HK-2 (cell line): ENCODE measurements at regions not wholly inside any gene's neighbourhood (a gene's known extent, or its start where the extent isn't known, plus 50 kb on each side); places are given as distances from the start of the nearest gene placed in this dataset.

Experiments used
- DNase-seq: peaks from one replicate; pipeline ENCODE4 v3.0.0-alpha.2; 2018; ENCODE audit not compliant: unreplicated experiment

GRCh38 chr16:55221836-55222235 lies 102.2 kb upstream of the IRX6 start:
- DNase-seq, result no peak

- no peak for DNase-seq
Observed at GRCh38 chr16:55222486-55222885, 101.5 kb upstream of the IRX6 start.

DNA sequence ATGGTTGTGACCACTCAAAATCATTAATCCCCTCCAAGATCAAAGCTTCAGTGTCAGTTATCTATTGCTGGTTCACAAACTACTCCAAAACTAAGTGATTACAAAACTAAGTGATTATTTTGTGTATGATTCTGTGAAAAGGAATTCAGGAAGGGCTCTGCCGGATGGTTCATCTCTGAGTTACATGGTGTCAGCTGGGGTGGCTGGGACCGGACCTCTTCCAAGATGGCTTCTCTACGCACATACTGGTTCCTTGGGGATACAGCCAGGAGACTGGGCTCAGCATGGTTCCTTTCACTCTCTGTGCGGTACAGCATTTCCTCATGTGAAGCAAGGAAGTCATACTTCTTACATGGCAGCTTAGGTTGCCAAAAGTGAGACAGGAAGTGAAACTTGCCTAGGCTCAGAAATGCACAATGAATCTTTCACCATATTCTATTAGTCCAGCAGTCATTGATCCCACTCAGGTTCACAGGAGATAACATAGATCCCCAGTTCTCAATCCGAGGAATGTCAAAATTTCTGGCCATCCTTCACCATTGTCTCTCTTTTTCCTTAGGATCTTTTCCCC lies 97.9 kb upstream of the IRX6 start:
- DNase-seq, result no peak

DNA sequence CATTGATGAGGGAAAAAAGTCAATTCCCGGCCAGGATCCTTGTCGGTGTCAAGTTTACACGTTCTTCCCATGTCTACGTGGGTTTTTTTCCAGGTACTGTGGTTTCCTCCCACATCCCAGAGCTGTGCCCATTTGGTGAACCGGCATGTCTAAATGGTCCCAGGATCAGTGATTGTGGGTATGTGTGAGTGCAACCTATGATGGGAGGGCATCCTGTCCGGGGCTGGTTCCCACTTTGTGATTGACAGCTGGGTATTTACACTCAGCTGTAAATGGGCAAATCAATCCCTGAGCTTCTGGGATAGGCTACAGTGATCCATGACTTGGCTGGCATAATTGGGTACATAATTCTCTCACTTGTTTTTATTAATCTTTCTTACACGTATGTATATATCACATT lies 91.2 kb upstream of the IRX6 start:
- DNase-seq, result no peak

DNA sequence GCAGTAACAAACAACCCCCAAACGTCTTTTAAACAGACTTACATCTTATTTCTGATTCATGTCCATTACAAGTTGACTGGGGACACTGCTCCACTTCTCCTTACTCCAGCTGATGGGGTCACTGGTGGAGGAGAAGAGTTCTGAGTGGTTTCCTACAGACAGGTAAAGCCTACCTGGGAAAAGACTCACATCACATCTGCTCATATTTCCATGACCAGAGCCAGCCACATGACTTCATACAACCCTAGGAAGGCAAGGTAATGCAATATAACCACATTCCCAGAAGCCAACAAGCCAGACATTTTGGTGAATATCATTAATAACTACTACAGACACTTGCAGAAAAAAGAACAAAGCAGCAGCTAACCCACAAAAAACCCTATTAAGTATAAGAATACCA lies 90.5 kb upstream of the IRX6 start:
- DNase-seq, result no peak

DNA sequence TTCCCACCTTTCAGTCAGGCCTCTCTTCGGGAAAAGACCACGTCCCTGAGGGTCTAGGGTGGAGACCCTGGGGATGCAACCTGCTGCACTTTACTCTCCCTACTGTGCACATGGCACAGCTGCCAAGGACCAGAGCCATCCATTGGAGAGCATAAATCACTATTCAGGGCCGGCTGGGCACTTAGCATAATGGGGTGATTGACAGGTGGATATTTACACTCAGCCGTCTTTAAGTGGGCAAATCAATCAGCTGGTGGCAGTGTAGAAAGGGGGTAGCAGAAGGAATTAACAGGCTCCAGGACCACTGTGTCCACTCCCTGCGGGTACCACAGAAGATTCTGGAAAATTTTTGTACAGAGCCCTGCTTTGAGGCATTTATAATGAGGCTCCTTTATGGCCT lies 87.3 kb upstream of the IRX6 start:
- no peak for DNase-seq

- no peak for DNase-seq
Observed at GRCh38 chr16:55239723-55240122, 84.3 kb upstream of the IRX6 start.

- no peak for DNase-seq
Observed at GRCh38 chr16:55240888-55241287, 83.1 kb upstream of the IRX6 start.

DNA sequence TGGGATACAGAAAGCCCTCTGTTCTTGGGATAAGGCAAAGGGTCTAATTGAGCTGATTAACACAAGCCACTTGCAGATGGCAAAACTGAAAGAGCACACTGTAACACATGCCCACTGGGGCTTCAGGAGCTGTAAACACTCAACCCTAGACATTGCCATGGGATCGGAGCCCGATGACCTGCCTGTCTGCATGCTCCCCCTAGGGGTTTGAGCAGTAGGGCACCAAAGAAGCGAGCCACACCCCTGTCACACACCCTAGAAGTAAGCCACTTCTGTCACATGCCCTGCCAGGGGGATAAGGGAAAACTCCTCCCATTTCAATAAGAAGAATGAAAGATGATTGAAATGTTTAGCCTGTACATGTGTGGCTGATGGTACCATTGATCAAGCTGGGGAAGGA lies 81.3 kb upstream of the IRX6 start:
- DNase-seq, result no peak

GRCh38 chr16:55248058-55248457 lies 75.9 kb upstream of the IRX6 start:
- DNase-seq, result no peak

- DNase-seq, result no peak
Observed at GRCh38 chr16:55248494-55248893, 75.5 kb upstream of the IRX6 start.

DNA sequence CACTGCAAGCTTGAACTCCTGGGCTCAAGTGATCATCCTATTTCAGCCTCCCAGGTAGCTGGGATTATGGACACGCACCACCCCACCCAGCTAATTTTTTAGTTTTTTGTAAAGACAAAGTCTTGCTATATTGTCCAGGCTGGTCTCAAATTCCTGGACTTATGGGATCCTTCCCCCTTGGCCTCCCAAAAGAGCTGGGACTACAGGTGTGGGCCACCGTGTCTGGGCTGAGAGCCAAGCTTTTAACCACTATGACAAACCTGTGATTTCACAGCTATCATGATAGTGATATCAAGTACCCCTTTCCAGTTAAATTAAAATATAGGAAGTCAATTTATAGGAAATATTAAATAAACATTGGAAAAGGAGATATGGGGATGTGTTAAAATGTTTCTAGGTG lies 74.6 kb upstream of the IRX6 start:
- no peak for DNase-seq

GRCh38 chr16:55249936-55250335 lies 74.1 kb upstream of the IRX6 start:
- no peak for DNase-seq

DNA sequence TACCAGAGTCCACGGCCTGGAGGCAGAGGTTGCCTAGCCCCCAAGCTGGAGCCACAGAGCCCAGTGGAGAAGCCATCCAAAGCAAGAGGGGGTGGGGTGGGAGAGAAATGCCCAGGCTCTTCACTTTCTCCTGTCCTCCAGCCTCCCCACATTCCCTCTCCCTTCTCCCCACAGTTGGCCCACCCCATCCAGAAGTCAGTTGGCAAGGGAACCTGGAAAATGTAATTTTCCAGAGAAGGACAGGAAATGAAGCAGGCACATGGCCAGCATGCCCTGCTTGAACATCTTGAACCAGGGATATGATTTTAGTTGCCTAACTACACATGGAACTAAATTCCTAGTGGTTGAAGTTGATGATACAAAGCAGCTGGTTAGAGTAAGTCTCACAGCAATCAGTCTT lies 73.3 kb upstream of the IRX6 start:
- no peak for DNase-seq

DNA sequence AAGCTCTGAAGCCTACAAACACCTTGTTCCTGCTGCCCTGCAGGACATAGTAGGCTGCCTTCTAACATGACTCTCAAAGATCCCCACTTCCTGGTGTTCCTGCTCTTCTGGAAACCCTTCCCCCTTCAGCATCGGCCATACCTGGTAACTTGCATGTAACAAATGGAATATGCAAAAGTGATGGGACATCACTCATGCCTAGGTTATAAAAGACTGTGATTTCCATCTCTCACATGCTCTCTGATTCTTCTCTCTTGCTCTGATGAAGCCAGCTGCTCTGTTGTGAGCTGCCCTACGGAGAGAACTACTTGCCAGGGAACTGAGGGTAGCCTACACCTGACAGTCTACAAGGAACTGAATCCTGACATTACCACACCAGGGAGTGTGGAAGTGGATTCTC lies 72.9 kb upstream of the IRX6 start:
- no peak for DNase-seq

GRCh38 chr16:55252577-55252976 lies 71.4 kb upstream of the IRX6 start:
- no peak for DNase-seq

- DNase-seq, result no peak
Observed at GRCh38 chr16:55253987-55254386, 70.0 kb upstream of the IRX6 start.

DNA sequence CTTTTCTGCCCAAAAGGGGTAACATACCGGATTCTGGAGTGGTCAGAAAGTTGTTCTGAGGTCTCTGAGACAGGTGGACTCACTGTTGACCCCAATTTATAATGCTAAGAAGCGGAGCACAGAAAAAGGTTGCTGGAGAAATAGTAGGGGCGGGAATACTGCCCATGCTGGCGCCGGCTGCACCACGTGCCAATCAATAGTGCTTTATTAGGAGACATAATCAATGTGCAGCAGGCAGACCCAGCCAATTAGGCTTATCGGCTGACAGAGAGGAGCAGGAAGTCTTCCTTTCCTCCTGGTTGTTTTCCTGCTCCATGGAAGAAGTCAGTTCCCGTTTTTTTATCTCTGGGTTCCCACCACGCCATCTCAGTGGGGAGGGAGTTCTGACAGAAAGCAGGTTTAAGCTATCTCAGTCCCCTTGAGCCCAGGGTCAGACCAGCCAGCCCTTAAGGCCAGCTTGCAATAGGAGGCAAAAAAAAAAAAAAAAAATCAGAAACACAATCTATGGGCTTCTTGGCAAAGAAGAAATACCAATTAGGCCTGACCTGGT lies 68.2 kb upstream of the IRX6 start:
- DNase-seq, result no peak

DNA sequence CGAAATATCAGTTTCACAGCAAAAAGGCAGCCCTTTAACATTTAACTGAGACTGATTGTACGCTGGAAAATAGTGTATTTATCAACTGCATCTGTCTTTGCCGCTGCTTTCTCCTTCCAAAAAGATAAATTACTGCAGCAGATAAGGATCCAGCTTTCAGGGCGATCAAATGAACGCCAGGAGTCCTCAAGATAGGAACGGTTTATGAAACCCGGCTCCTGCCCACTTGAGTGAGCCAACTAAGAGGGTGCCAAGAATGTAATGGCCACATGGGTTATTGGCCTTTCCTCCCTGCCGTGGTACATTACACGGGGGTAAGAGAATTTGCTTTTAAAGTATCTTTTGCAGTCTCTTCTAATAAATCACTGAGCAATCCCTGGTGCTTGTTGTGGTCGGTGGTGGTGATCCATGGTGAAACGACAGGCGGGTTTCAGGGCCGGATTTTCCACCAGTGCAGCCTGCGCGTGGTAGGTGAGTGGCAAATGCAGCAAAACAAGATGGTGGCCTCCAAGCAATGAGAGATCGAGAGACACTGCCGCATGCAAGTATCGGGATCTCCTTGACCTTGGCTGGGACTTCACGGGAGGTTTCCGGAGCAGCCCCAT lies 67.5 kb upstream of the IRX6 start:
- no peak for DNase-seq

GRCh38 chr16:55257966-55258613 lies 65.9 kb upstream of the IRX6 start:
- DNase-seq, result peak; percentile 59

DNA sequence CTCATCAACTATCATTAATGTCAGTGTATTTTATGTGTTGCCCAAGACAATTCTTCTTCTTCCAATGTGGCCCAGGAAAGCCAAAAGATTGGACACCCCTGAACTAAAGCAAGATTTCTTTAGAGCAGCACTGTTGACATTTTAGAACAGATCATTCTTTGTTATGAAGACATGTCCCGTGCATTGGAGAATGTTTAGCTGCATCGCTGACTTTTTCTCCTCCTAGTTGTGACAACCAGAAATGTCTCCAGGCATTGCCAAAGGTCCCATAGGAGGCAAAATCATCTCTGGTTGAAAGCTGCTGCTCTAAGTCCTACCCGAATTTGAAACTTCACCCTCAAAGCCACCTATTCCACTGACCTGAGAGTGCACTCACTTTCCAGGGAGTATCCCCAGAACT lies 62.7 kb upstream of the IRX6 start:
- DNase-seq, result no peak

- DNase-seq, result no peak
Observed at GRCh38 chr16:55263271-55264250, 60.4 kb upstream of the IRX6 start.
